ENCODE measurements at regions not wholly inside any gene's neighbourhood (a gene's known extent, or its start where the extent isn't known, plus 50 kb on each side); places are given as distances from the start of the nearest gene placed in this dataset.
A peak's percentile ranks its signal among the peaks of the same experiment; 100 is the strongest.

DNA sequence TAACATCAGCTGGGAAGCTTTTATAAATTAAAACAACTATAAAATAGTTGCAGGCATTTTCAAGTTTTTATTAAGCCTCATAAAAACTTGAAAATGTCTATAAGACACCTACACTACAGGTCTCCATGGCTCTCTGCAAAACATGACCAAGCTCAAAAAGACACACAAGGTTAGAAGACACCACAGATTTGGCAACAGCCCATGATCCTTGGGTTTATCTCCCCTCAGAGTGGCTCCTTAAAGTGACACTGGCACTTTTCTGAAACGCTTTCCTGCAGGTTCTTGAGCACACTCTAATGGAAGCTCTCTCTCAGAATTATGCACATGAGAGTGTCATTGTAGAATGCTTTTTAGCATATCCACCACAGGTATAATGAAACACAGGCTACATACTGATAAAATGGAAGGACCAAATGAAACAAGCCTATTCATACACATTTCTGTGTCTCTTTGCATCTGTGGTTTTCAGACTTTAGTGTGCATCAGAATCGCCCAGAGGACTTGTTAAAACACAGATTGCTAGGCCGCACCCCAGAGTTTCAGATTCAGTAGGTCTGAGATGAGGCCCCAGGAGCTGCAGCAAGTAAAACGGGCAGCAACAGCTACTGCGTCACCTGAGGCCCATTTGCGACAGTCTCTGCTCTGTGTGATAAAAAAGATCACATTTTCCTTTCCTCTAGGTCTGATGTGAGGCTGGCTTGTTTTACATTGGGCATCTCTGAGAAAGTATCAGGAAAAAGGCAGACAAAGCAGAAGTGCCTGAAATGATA, 75.0 kb upstream of the WSB1 start:
- Histone ChIP-seq H3K4me3 (no peak overlapping the region), H3K27me3 (no peaks in the 10 kb centered on the region), H3K36me3 (no peaks in the 10 kb centered on the region), H3K4me1 (ENCODE audit: low read depth) (no peaks in the 10 kb centered on the region), H3K27ac (no peak overlapping the region), H3K9me3 (ENCODE audit: low read depth) (no peaks in the 10 kb centered on the region)
- TF ChIP-seq, protein P1, sequence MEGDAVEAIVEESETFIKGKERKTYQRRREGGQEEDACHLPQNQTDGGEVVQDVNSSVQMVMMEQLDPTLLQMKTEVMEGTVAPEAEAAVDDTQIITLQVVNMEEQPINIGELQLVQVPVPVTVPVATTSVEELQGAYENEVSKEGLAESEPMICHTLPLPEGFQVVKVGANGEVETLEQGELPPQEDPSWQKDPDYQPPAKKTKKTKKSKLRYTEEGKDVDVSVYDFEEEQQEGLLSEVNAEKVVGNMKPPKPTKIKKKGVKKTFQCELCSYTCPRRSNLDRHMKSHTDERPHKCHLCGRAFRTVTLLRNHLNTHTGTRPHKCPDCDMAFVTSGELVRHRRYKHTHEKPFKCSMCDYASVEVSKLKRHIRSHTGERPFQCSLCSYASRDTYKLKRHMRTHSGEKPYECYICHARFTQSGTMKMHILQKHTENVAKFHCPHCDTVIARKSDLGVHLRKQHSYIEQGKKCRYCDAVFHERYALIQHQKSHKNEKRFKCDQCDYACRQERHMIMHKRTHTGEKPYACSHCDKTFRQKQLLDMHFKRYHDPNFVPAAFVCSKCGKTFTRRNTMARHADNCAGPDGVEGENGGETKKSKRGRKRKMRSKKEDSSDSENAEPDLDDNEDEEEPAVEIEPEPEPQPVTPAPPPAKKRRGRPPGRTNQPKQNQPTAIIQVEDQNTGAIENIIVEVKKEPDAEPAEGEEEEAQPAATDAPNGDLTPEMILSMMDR (IDR thresholded peaks at IDR 0.05; ENCODE audit: low read depth, low read length): no peak
- no peak for DNase-seq (ENCODE audit: low read depth in 1 of 2, low spot score in 1 of 2)

DNA sequence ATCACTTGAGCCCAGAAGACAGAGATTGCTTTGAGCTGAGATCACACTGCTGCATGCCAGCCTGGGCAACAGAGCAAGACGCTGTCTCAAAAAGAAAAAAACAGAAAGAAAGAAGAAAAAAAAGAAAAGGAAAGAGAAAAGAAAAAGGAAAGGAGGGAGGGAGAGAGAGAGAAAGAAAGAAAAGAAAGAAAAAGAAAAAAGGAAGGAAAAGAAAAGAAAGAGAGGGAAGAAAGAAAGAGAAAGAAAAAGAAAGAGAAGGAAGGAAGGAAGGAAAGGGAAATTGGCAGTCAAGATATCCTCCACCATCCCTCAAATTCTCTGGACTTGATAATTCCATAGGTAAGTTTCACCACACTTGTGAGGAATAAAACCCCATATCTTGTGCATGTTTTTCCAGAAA, 71.4 kb upstream of the WSB1 start:
- H3K27ac ChIP-seq: no peak overlapping the region
- H3K4me3 ChIP-seq: no peak overlapping the region
- no peaks in the 10 kb centered on the region for H3K4me1 ChIP-seq (ENCODE audit: low read depth)
- TF ChIP-seq, protein P1 (IDR thresholded peaks at IDR 0.05; ENCODE audit: low read depth, low read length): no peak
- no peaks in the 10 kb centered on the region for H3K9me3 ChIP-seq (ENCODE audit: low read depth)
- DNase-seq (ENCODE audit: low read depth in 1 of 2, low spot score in 1 of 2): no peak
- no peaks in the 10 kb centered on the region for H3K36me3 ChIP-seq
- no peaks in the 10 kb centered on the region for H3K27me3 ChIP-seq

DNA sequence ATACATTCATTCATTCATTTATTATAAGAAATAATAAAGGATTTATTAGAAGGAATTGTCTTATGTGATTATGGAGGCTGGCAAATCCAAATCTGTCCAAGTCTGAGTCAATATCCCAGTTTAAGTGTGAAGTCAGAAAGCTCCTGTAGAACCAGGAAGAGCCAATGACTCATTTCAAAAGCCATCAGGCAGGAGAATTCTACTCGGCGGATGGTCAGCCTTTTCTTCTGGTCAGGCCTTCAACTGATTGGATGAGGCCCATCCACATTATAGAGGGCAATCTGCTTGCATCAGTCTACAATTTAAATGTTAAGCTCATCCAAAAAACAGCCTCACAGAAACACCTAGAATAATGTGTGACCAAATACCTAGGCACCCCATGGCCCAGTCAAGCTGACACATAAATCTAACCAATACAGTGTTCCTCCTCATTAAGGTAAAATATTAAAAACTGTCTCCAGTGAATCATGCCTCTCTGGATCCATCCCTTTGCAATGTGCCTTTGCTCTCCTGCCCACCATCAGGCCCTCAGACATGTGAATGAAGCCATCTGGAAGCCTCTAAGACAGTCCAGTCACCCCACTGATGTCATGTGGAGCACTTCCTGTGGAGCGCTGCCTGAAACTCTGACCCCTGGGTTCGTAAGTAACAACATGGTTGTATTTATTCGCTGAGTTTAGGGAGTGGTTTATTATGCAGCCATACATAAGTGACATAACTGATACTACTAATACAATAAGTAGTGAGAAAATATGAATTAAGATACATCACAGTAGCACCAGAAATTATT, 69.2 kb upstream of the WSB1 start:
- no peak for DNase-seq (ENCODE audit: low read depth in 1 of 2, low spot score in 1 of 2)
- Histone ChIP-seq H3K4me1 (ENCODE audit: low read depth) (no peaks in the 10 kb centered on the region), H3K4me3 (no peak overlapping the region), H3K27ac (no peak overlapping the region), H3K27me3 (no peaks in the 10 kb centered on the region), H3K9me3 (ENCODE audit: low read depth) (no peaks in the 10 kb centered on the region), H3K36me3 (no peaks in the 10 kb centered on the region)
- TF ChIP-seq, protein P1 (IDR thresholded peaks at IDR 0.05; ENCODE audit: low read depth, low read length): no peak

DNA sequence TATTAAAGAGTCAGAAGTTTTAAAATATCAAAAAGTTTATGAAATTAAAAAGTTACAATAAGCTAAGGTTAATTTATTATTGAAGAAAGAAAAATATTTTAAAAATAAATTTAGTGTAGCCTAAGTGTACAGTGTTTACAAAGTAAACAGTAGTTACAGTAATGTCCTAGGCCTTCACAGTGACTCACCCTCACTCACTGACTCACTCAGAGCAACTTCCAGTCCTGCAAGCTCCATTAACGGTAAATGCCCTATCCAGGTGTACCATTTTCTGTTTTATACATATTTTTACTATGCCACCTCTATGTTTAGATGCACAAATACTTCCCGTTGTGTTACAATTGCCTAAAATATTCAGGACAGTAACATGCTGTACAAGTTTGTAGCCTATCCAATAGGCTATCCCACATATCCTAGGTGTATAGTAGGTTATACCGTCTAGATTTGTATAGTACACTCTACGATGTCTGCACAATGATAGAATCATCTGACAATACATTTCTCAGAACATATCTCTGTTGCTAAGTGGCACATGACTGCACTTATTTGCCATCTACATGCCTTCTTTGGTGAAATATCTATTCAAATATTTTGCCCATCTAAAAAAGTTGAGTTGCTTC, 67.2 kb upstream of the WSB1 start:
- Histone ChIP-seq H3K4me3 (no peak overlapping the region), H3K27me3 (no peaks in the 10 kb centered on the region), H3K36me3 (no peaks in the 10 kb centered on the region), H3K27ac (no peak overlapping the region), H3K4me1 (ENCODE audit: low read depth) (no peaks in the 10 kb centered on the region), H3K9me3 (ENCODE audit: low read depth) (no peaks in the 10 kb centered on the region)
- DNase-seq (ENCODE audit: low read depth in 1 of 2, low spot score in 1 of 2): peak in 1 of 2 donors; percentile 23
- TF ChIP-seq, protein P1 (IDR thresholded peaks at IDR 0.05; ENCODE audit: low read depth, low read length): no peak

DNA sequence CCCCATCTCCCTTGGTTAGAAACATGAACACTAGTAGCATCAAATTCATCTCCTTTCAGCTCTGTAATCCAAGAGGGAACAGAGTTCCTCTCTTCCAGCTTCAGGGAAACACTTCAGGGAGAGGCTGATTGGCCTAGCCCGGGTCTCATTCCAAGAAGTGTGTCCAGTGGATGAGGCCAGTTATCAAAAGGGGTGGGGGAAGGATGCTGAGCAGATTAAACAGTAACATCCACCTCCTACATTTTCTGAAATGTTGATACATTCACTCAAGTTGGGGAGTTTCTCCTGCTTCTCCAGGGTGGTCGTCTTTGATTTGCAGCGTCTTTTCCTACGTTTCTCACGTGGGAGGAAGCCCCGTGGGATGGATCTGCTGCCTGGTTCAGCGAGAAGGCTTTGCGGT, 62.9 kb upstream of the WSB1 start:
- Histone ChIP-seq H3K4me1 (ENCODE audit: low read depth) (no peaks in the 10 kb centered on the region), H3K9me3 (ENCODE audit: low read depth) (no peaks in the 10 kb centered on the region), H3K27ac (no peak overlapping the region), H3K27me3 (no peaks in the 10 kb centered on the region), H3K4me3 (no peak overlapping the region), H3K36me3 (no peaks in the 10 kb centered on the region)
- TF ChIP-seq, protein P1 (IDR thresholded peaks at IDR 0.05; ENCODE audit: low read depth, low read length): no peak
- no peak for DNase-seq (ENCODE audit: low read depth in 1 of 2, low spot score in 1 of 2)
